ENCODE measurements at regions not wholly inside any gene's neighbourhood (a gene's known extent, or its start where the extent isn't known, plus 50 kb on each side); places are given as distances from the start of the nearest gene placed in this dataset.
"Not testable (repeated sequence)": the region's sequence is repeated elsewhere in the genome, so short reads cannot be mapped to it uniquely, and the experiment has no call there.

- Mint-ChIP-seq H3K9me3 (peaks cover 81% of the 10 kb centered on the region), H3K27me3 (ENCODE audit: insufficient read depth) (no peaks in the 10 kb centered on the region), H3K36me3 (ENCODE audit: low read depth) (peaks cover under 1% of the 10 kb centered on the region; the same call in 1 of the 2 replicates), H3K4me1 (ENCODE audit: low read depth) (no peaks in the 10 kb centered on the region), H3K27ac (no peak overlapping the region), H3K4me3 (no peak overlapping the region)
- no peak for TF ChIP-seq CTCF (IDR thresholded peaks at IDR 0.05)
- no peak for DNase-seq
Measured at GRCh38 chr1:5680600-5680999, 311.6 kb downstream of the NPHP4 start.

- Mint-ChIP-seq H3K4me3 (no peak overlapping the region), H3K27me3 (ENCODE audit: insufficient read depth) (no peaks in the 10 kb centered on the region), H3K36me3 (ENCODE audit: low read depth) (peaks cover 10% of the 10 kb centered on the region), H3K4me1 (ENCODE audit: low read depth) (no peaks in the 10 kb centered on the region), H3K9me3 (peaks cover 78% of the 10 kb centered on the region), H3K27ac (no peak overlapping the region)
- no peak for TF ChIP-seq CTCF (IDR thresholded peaks at IDR 0.05)
- DNase-seq, result no peak
Measured at GRCh38 chr1:5678759-5679158, 313.5 kb downstream of the NPHP4 start.

GRCh38 chr1:5672355-5672754, 319.9 kb downstream of the NPHP4 start:
- H3K4me3 Mint-ChIP-seq; H3K27ac Mint-ChIP-seq; H3K27me3 Mint-ChIP-seq (ENCODE audit: insufficient read depth); H3K4me1 Mint-ChIP-seq (ENCODE audit: low read depth); DNase-seq: not testable (repeated sequence)
- Mint-ChIP-seq H3K36me3 (ENCODE audit: low read depth) (peaks cover 15% of the 10 kb centered on the region), H3K9me3 (peaks cover 87% of the 10 kb centered on the region)

DNA sequence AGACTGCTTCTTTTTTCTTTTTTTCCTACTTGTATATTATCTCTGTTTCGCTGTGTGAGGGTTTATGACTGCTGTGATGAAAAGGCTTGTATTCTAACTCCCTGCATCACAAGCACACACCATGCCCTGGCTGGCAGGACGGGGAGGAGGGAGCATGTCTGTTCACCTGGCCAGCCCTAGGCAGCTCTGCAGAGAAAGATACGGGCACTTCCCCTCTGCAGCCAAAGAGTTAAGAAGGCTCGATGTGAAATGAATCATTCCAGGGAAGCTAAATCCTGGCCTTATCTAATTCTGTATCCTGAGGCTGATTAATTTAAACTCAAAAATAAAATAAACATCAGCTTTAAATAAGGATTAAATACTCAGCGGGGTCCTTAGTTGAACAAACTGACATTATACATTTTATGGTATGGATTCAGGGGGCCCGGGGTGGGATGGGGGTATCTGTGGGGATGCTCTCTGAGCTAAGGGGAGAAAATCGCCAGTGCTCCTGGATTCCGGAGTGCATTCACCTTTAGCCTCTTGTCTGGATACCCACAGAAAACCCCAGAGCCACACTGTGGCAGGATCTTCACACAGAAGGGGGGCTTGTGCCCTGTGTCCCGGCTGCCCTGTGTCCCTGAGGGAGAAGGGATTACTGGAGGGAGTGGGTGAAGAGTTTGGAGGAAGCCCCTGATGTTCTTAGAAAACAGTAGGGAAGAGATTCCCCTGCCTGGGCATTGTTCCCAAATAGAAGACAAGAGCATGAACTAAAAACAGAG, 321.5 kb downstream of the NPHP4 start:
- H3K27ac Mint-ChIP-seq, result no peak overlapping the region
- H3K4me1 Mint-ChIP-seq (ENCODE audit: low read depth), result no peaks in the 10 kb centered on the region
- H3K4me3 Mint-ChIP-seq, result no peak overlapping the region
- no peak for TF ChIP-seq CTCF (IDR thresholded peaks at IDR 0.05)
- H3K9me3 Mint-ChIP-seq, result peaks cover 87% of the 10 kb centered on the region
- H3K27me3 Mint-ChIP-seq (ENCODE audit: insufficient read depth), result no peaks in the 10 kb centered on the region
- DNase-seq, result no peak
- H3K36me3 Mint-ChIP-seq (ENCODE audit: low read depth), result peaks cover 15% of the 10 kb centered on the region

DNA sequence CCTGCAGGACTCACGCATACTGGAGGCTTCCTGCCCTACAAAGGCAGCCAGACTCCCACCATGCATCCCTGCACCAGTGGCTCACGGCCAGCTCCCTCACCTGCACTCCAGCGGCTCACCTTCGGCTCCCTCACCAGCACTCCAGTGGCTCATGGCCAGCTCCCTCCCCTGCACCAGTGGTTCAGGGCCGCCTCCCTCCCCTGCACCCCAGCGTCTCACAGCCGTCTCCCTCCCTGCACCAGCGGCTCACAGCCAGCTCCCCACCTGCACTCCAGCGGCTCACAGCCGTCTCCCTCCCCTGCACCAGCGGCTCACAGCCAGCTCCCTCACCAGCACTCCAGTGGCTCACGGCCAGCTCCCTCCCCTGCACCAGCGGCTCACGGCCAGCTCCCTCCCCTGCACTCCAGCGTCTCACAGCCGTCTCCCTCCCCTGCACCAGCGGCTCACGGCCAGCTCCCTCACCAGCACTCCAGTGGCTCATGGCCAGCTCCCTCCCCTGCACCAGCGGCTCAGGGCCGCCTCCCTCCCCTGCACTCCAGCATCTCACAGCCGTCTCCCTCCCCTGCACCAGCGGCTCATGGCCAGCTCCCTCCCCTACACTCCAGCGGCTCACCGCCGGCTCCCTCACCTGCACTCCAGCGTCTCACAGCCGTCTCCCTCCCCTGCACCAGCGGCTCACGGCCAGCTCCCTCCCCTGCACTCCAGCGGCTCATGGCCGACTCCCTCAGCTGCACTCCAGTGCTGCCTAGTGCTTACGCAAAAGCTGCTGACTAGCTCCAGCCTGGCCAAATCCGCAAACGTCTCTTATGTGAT, 324.5 kb downstream of the NPHP4 start:
- peaks cover 86% of the 10 kb centered on the region for H3K9me3 Mint-ChIP-seq
- peaks cover 8% of the 10 kb centered on the region; the same call in 1 of the 2 replicates for H3K36me3 Mint-ChIP-seq (ENCODE audit: low read depth)
- no peak for DNase-seq
- no peak for TF ChIP-seq CTCF (IDR thresholded peaks at IDR 0.05)
- no peak overlapping the region for H3K27ac Mint-ChIP-seq
- H3K27me3 Mint-ChIP-seq (ENCODE audit: insufficient read depth), result peaks cover 2% of the 10 kb centered on the region; the same call in 1 of the 2 replicates
- H3K4me1 Mint-ChIP-seq (ENCODE audit: low read depth), result no peaks in the 10 kb centered on the region
- no peak overlapping the region for H3K4me3 Mint-ChIP-seq
